Astrocyte of the cerebellum (primary cell): ENCODE measurements at regions not wholly inside any gene's neighbourhood (a gene's known extent, or its start where the extent isn't known, plus 50 kb on each side); places are given as distances from the start of the nearest gene placed in this dataset.

Experiments
- DNase-seq: peaks from one replicate; pipeline ENCODE4 v3.0.0-alpha.2; 2011; ENCODE audit warnings: low read depth
- H3K4me3 ChIP-seq: 2 replicates; pipeline ENCODE4 v1.5.1; 2011; ENCODE audit warnings: mild to moderate bottlenecking, low read depth, low read length, moderate library complexity
- in situ Hi-C: cut with HindIII; loops from 2 replicates; pipeline ENCODE4 v1.10.0; 2017; ENCODE audit warnings: low sequenced_read_pairs
- TF ChIP-seq, protein P1 (sequence below): IDR thresholded peaks from 2 replicates; pipeline ENCODE4 v1.5.1; 2012; ENCODE audit warnings: low read length, low read depth, moderate library complexity, mild to moderate bottlenecking; ENCODE audit errors: missing control alignments

DNA sequence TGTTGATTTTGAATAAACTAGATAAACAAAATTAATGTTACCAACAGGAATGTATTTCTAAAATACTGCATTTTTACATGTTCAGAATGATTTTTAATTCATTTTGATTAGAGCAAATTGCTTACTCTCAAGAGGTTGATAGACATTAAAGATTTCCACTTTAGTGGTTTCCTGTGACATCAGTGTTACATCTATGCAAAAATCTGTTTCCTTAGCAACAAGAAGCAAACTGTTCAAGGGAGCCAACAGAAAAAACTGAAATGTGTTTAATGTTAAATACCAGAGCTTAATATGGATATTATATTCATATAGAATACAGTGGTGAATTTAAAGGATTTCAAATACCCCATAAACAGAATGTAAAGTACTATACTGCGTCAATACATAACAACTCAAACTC lies 277.8 kb downstream of the GABRG1 start:
- TF ChIP-seq, protein P1, sequence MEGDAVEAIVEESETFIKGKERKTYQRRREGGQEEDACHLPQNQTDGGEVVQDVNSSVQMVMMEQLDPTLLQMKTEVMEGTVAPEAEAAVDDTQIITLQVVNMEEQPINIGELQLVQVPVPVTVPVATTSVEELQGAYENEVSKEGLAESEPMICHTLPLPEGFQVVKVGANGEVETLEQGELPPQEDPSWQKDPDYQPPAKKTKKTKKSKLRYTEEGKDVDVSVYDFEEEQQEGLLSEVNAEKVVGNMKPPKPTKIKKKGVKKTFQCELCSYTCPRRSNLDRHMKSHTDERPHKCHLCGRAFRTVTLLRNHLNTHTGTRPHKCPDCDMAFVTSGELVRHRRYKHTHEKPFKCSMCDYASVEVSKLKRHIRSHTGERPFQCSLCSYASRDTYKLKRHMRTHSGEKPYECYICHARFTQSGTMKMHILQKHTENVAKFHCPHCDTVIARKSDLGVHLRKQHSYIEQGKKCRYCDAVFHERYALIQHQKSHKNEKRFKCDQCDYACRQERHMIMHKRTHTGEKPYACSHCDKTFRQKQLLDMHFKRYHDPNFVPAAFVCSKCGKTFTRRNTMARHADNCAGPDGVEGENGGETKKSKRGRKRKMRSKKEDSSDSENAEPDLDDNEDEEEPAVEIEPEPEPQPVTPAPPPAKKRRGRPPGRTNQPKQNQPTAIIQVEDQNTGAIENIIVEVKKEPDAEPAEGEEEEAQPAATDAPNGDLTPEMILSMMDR = no peak
- H3K4me3 ChIP-seq = no peak overlapping the region
- in situ Hi-C loops = no loop called here
- no peak for DNase-seq

- no peak for DNase-seq
- in situ Hi-C loops = no loop called here
- H3K4me3 ChIP-seq = no peak overlapping the region
- TF ChIP-seq, protein P1 = no peak
Measured at GRCh38 chr4:45841791-45842190, 282.1 kb downstream of the GABRG1 start.

- in situ Hi-C loops = no loop called here
- DNase-seq = no peak
- no peak overlapping the region for H3K4me3 ChIP-seq
- TF ChIP-seq, protein P1 = no peak
Measured at GRCh38 chr4:45831692-45832091, 292.2 kb downstream of the GABRG1 start.

GRCh38 chr4:45803994-45804393 lies 319.9 kb downstream of the GABRG1 start:
- no peak for DNase-seq
- TF ChIP-seq, protein P1 = no peak
- in situ Hi-C loops = no loop called here
- H3K4me3 ChIP-seq = no peak overlapping the region

- no peak overlapping the region for H3K4me3 ChIP-seq
- TF ChIP-seq, protein P1 = no peak
- DNase-seq = no peak
- in situ Hi-C loops = no loop called here
Measured at GRCh38 chr4:45795135-45795534, 328.7 kb downstream of the GABRG1 start.

GRCh38 chr4:45778514-45778913 lies 345.3 kb downstream of the GABRG1 start:
- in situ Hi-C loops = no loop called here
- H3K4me3 ChIP-seq = no peak overlapping the region
- no peak for DNase-seq
- TF ChIP-seq, protein P1 = no peak

DNA sequence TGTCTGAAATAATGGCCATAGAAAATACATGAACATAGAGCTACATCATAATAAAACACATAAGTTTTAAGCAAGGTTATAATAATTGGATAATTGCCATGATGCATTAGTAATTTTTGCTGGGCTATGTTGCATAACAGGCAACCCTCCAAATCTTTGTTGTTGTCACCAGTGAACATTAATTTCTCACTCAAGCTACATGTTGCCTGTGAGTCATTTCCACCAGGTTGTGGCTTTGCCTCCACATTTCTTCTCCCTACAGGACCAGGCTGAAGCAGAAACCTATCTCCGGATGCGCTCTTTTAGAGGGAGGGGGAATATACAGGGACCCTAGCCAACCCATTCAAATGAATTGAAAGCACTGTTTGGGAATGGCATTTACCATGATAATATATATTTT lies 347.7 kb downstream of the GABRG1 start:
- no peak overlapping the region for H3K4me3 ChIP-seq
- in situ Hi-C loops = no loop called here
- TF ChIP-seq, protein P1 = no peak
- DNase-seq = peak; percentile 19
